Upper lobe of left lung (tissue), 6 donors: ENCODE measurements at regions not wholly inside any gene's neighbourhood (a gene's known extent, or its start where the extent isn't known, plus 50 kb on each side); places are given as distances from the start of the nearest gene placed in this dataset.
A peak's percentile ranks its signal among the peaks of the same experiment; 100 is the strongest.

ENCODE experiments used
- ATAC-seq, 2 donors: fragments of 200-7000 bp; cut with Tn5 transposase; one replicate each; pipeline ENCODE4 v1.9.1; 2022; ENCODE audit warnings: mild to moderate bottlenecking in 2 of 2, moderate library complexity in 2 of 2; ENCODE audit not compliant: low FRiP score in 2 of 2
- DNase-seq, 2 donors: peaks; one replicate each; pipeline ENCODE4 v3.0.0-alpha.2; 2019 to 2020
- H3K27ac ChIP-seq, 4 donors: fragments of 200-600 bp; sonication (generic); one replicate each; pipeline ENCODE4 v1.5.1; 2016 to 2019
- H3K27me3 ChIP-seq, 4 donors: fragments of 200-600 bp; sonication (generic); one replicate each; pipeline ENCODE4 v1.5.1; 2017 to 2019
- H3K36me3 ChIP-seq, 4 donors: fragments of 200-600 bp; sonication (generic); one replicate each; pipeline ENCODE4 v1.5.1; 2016 to 2019
- H3K4me1 ChIP-seq, 4 donors: fragments of 200-600 bp; sonication (generic); one replicate each; pipeline ENCODE4 v1.5.1; 2018 to 2019
- H3K4me3 ChIP-seq, 4 donors: fragments of 200-600 bp; sonication (generic); one replicate each; pipeline ENCODE4 v1.5.1; 2017 to 2019; ENCODE audit warnings: mild to moderate bottlenecking in 2 of 4, moderate library complexity in 1 of 4
- H3K9me3 ChIP-seq, 4 donors: fragments of 200-600 bp; sonication (generic); one replicate each; pipeline ENCODE4 v1.5.1; 2018 to 2019
- EP300 ChIP-seq, 4 donors: sonication (generic); formaldehyde crosslinking; IDR thresholded peaks; one replicate each; pipeline ENCODE4 v1.5.1; 2017; ENCODE audit warnings: antibody characterized with exemption in 4 of 4, control low read depth in 2 of 4
- POLR2A ChIP-seq, 4 donors: fragments of 450-650 bp; IDR thresholded peaks; one replicate each; pipeline ENCODE4 v1.5.1; 2016 to 2017; ENCODE audit warnings: antibody characterized with exemption in 4 of 4, mild to moderate bottlenecking in 2 of 4
- POLR2AphosphoS5 ChIP-seq, 2 donors: sonication (generic); formaldehyde crosslinking; IDR thresholded peaks; one replicate each; pipeline ENCODE4 v1.5.1; 2017; ENCODE audit warnings: antibody characterized with exemption in 2 of 2
- WGBS, 2 donors: methylation state at CpG; one replicate each; pipeline ENCODE4 v1.1.5; 2017 to 2018; 5-methylcytosine and 5-hydroxymethylcytosine counted together
- TF ChIP-seq, protein P1 (sequence below), 6 experiments: fragments of 450-650 bp in 4 of 6; fragments of 200-600 bp in 2 of 6; sonication (generic) in 2 of 6; IDR thresholded peaks; one replicate each; pipeline ENCODE4 v1.5.1; 2016 to 2019; ENCODE audit warnings: antibody characterized with exemption in 6 of 6
- donor health status: DM: no; HTN: no; CAD: no; lungs with moderate emphysema.
- donor health status: DM: no; HTN: yes; CAD: no; lungs with severe emphysema.

DNA sequence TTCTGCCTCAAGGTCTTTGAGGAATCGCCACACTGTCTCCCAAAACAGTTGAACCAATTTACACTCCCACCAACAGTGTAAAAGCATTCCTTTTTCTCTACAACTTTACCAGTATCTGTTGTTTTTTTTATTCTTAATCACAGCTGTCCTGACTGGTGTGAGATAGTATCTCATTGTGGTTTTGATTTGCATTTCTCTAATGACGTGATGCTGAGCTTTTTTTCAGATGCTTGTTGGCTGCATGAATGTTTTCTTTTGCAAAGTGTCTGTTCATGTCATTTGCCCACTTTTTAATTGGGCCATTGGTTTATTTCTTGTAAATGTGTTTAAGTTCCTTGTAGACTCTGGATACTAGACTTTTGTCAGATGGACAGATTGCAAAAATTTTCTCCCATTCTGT, 400.0 kb downstream of the DEPDC1B start:
- Histone ChIP-seq H3K9me3 (no peaks in the 10 kb centered on the region), H3K4me3 (no peak overlapping the region), H3K27ac (no peak overlapping the region), H3K36me3 (no peaks in the 10 kb centered on the region), H3K27me3 (no peaks in the 10 kb centered on the region), H3K4me1 (no peaks in the 10 kb centered on the region)
- no peak for TF ChIP-seq POLR2AphosphoS5 (IDR thresholded peaks at IDR 0.05)
- no peak for DNase-seq
- WGBS, 2 donors = 74 to 75% methylated on average over 2 of the region's 2 CpGs
- no peak for ATAC-seq

- no peaks in the 10 kb centered on the region for H3K27me3 ChIP-seq
- H3K9me3 ChIP-seq = no peaks in the 10 kb centered on the region
- H3K27ac ChIP-seq = no peak overlapping the region
- 76 to 81% methylated on average over 1 of the region's 1 CpG for WGBS, 2 donors
- no peak for DNase-seq
- no peaks in the 10 kb centered on the region for H3K4me1 ChIP-seq
- ATAC-seq = no peak
- no peaks in the 10 kb centered on the region for H3K36me3 ChIP-seq
- no peak overlapping the region for H3K4me3 ChIP-seq
- TF ChIP-seq POLR2AphosphoS5 (IDR thresholded peaks at IDR 0.05) = no peak
- no peak for TF ChIP-seq POLR2A (IDR thresholded peaks at IDR 0.05)
- no peak for TF ChIP-seq EP300 (IDR thresholded peaks at IDR 0.05)
- TF ChIP-seq, protein P1, sequence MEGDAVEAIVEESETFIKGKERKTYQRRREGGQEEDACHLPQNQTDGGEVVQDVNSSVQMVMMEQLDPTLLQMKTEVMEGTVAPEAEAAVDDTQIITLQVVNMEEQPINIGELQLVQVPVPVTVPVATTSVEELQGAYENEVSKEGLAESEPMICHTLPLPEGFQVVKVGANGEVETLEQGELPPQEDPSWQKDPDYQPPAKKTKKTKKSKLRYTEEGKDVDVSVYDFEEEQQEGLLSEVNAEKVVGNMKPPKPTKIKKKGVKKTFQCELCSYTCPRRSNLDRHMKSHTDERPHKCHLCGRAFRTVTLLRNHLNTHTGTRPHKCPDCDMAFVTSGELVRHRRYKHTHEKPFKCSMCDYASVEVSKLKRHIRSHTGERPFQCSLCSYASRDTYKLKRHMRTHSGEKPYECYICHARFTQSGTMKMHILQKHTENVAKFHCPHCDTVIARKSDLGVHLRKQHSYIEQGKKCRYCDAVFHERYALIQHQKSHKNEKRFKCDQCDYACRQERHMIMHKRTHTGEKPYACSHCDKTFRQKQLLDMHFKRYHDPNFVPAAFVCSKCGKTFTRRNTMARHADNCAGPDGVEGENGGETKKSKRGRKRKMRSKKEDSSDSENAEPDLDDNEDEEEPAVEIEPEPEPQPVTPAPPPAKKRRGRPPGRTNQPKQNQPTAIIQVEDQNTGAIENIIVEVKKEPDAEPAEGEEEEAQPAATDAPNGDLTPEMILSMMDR (IDR thresholded peaks at IDR 0.05) = no peak
Measured at GRCh38 chr5:60297658-60298057, 402.3 kb downstream of the DEPDC1B start.

- no peaks in the 10 kb centered on the region for H3K4me1 ChIP-seq
- H3K9me3 ChIP-seq = no peaks in the 10 kb centered on the region
- no peak overlapping the region for H3K4me3 ChIP-seq
- 3 to 6% methylated on average over 2 of the region's 2 CpGs for WGBS, 2 donors
- H3K27me3 ChIP-seq = no peaks in the 10 kb centered on the region
- TF ChIP-seq, protein P1 (IDR thresholded peaks at IDR 0.05) = peak in 2 of 6 experiments; percentile 19 to 42
- TF ChIP-seq POLR2AphosphoS5 (IDR thresholded peaks at IDR 0.05) (no peak), EP300 (IDR thresholded peaks at IDR 0.05) (no peak), POLR2A (IDR thresholded peaks at IDR 0.05) (no peak)
- DNase-seq (no peak), ATAC-seq (peak in 1 of 2 donors; percentile 58)
- no peaks in the 10 kb centered on the region for H3K36me3 ChIP-seq
- H3K27ac ChIP-seq = no peak overlapping the region
Measured at GRCh38 chr5:60295423-60295822, 401.9 kb upstream of the PDE4D start.

DNA sequence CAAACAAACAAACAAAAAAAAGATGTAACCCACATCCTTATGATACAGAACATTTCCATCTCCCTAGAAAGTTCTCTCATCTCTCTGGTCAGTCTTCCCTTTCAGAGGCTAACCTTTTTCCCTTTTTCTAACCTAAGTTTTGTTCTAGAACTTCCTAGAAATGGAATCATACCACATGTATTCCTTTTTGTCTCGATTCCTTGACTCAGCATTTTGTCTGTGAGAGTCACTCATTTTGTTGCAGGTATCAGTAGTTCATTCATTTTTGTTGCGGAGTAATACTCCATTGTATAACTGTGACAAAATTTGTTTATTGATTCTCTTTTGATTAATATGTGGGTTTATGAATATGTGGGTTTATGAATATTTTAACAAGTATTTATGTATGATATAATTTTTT, 400.0 kb upstream of the PDE4D start:
- Histone ChIP-seq H3K9me3 (no peaks in the 10 kb centered on the region), H3K4me1 (no peaks in the 10 kb centered on the region), H3K27ac (no peak overlapping the region), H3K4me3 (no peak overlapping the region), H3K36me3 (no peaks in the 10 kb centered on the region), H3K27me3 (no peaks in the 10 kb centered on the region)
- DNase-seq (no peak), ATAC-seq (no peak)
- TF ChIP-seq POLR2AphosphoS5 (IDR thresholded peaks at IDR 0.05) (no peak), POLR2A (IDR thresholded peaks at IDR 0.05) (no peak)
- 80 to 92% methylated on average over 2 of the region's 2 CpGs for WGBS, 2 donors

DNA sequence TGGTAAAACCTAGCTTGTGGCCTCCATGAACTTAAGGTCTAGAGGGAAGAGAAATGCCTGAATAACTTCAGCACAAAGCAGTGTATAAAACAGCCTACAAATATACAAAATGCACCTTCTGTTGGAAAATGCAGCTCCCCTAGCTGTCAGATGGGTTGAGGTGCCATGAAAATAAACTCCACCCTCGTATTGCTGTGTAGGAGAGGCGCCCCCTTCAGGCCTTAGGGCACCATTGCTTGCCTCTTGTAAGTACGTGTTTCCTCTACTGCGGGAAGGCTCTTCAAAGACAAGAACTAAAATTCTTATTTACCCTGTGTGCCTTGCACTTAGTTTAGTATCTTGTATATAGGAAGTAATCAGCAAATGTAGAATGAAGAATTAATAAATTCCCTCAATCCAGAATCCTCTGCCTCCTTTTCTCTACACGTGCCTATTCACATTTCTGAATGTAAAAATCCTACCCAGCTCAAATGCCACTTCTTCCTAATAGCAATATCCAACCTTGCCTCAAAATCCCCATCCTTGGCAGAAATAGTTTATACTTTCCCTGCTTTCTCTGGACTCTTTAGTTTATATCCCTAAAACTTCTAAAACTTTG, 393.7 kb upstream of the PDE4D start:
- Histone ChIP-seq H3K27me3 (no peaks in the 10 kb centered on the region), H3K36me3 (no peaks in the 10 kb centered on the region), H3K4me3 (no peak overlapping the region), H3K27ac (no peak overlapping the region), H3K4me1 (no peaks in the 10 kb centered on the region), H3K9me3 (no peaks in the 10 kb centered on the region)
- DNase-seq (peak in 1 of 2 donors; percentile 84), ATAC-seq (peak; percentile 74 to 87)
- TF ChIP-seq, protein P1 (IDR thresholded peaks at IDR 0.05) = peak; percentile 38 to 68 (median 56)
- TF ChIP-seq POLR2AphosphoS5 (IDR thresholded peaks at IDR 0.05) = no peak
- no peak for TF ChIP-seq POLR2A (IDR thresholded peaks at IDR 0.05)
- TF ChIP-seq EP300 (IDR thresholded peaks at IDR 0.05) = no peak
- 41 to 49% methylated on average over 5 of the region's 5 CpGs for WGBS, 2 donors

DNA sequence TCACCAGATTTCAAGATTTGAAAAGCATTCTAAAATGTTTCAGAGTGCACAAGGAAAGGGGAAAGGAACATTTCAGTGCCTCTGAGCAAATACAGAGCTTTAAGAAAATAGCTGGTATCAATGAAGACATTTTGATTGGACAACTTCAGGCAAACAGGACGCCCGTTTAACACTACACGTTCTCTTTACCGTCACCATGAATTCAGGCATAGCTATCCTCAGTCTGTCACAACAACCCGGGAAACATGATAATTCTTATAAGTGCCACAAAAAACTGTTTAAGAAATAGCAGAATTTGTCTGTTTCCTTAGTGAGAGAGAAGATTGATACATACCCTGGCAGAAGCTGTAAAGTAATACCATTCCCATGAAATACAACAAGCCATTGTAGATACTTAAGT, 392.4 kb upstream of the PDE4D start:
- TF ChIP-seq POLR2AphosphoS5 (IDR thresholded peaks at IDR 0.05) (no peak), POLR2A (IDR thresholded peaks at IDR 0.05) (no peak), EP300 (IDR thresholded peaks at IDR 0.05) (no peak)
- TF ChIP-seq, protein P1 (IDR thresholded peaks at IDR 0.05) = no peak
- 83 to 85% methylated on average over 5 of the region's 5 CpGs for WGBS, 2 donors
- H3K36me3 ChIP-seq = no peaks in the 10 kb centered on the region
- H3K27me3 ChIP-seq = no peaks in the 10 kb centered on the region
- no peaks in the 10 kb centered on the region for H3K4me1 ChIP-seq
- H3K9me3 ChIP-seq = no peaks in the 10 kb centered on the region
- ATAC-seq (no peak), DNase-seq (no peak)
- H3K27ac ChIP-seq = no peak overlapping the region
- peak overlapping the region in 1 of 4 donors; percentile 27 for H3K4me3 ChIP-seq
